ENCODE measurements at regions not wholly inside any gene's neighbourhood (a gene's known extent, or its start where the extent isn't known, plus 50 kb on each side); places are given as distances from the start of the nearest gene placed in this dataset.

DNA sequence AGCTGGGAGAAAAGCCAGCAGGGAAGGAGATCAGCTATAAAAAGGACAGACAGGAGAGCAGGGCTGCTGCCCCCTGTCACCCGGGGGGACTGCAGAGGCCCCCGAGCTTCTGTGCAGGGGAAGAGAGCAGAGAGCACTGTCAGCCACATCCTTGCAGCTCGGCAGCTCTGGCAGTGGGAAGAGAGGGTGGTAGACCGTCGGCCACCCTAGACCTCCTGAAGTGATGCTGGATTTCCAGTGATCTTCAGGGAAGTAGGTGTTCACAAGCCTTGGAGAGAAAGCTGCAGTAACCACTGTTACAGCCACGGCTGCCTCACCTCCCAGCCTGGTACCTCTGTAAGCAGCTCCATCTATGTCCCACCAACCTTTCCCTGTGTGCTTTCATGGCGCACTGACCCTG, 134.9 kb downstream of the TFCP2L1 start:
- no peak for TF ChIP-seq POLR2A (IDR thresholded peaks at IDR 0.05)
- TF ChIP-seq, protein P1, sequence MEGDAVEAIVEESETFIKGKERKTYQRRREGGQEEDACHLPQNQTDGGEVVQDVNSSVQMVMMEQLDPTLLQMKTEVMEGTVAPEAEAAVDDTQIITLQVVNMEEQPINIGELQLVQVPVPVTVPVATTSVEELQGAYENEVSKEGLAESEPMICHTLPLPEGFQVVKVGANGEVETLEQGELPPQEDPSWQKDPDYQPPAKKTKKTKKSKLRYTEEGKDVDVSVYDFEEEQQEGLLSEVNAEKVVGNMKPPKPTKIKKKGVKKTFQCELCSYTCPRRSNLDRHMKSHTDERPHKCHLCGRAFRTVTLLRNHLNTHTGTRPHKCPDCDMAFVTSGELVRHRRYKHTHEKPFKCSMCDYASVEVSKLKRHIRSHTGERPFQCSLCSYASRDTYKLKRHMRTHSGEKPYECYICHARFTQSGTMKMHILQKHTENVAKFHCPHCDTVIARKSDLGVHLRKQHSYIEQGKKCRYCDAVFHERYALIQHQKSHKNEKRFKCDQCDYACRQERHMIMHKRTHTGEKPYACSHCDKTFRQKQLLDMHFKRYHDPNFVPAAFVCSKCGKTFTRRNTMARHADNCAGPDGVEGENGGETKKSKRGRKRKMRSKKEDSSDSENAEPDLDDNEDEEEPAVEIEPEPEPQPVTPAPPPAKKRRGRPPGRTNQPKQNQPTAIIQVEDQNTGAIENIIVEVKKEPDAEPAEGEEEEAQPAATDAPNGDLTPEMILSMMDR (IDR thresholded peaks at IDR 0.05) = no peak

Measured in stomach (tissue), 4 donors.